ENCODE measurements at regions not wholly inside any gene's neighbourhood (a gene's known extent, or its start where the extent isn't known, plus 50 kb on each side); places are given as distances from the start of the nearest gene placed in this dataset.

- Histone ChIP-seq H3K36me3 (ENCODE audit: insufficient read depth, low read length) (no peaks in the 10 kb centered on the region), H3K4me1 (ENCODE audit: insufficient read depth, low read length) (peaks cover 8% of the 10 kb centered on the region; the same call in 1 of the 2 replicates), H3K9me3 (ENCODE audit: control insufficient read depth, insufficient read depth, low read length) (no peaks in the 10 kb centered on the region), H3K9ac (ENCODE audit: low read depth, low read length) (no peak overlapping the region)
These were observed 651.1 kb upstream of the TBX3 start for GRCh38 chr12:115335048-115335447.

- Histone ChIP-seq H3K9ac (ENCODE audit: low read depth, low read length) (no peak overlapping the region), H3K4me1 (ENCODE audit: insufficient read depth, low read length) (no peaks in the 10 kb centered on the region), H3K36me3 (ENCODE audit: insufficient read depth, low read length) (no peaks in the 10 kb centered on the region), H3K9me3 (ENCODE audit: control insufficient read depth, insufficient read depth, low read length) (no peaks in the 10 kb centered on the region)
These were observed 649.0 kb upstream of the TBX3 start for GRCh38 chr12:115332945-115333344.

GRCh38 chr12:115325858-115326257 is 641.9 kb upstream of the TBX3 start:
- no peaks in the 10 kb centered on the region for H3K9me3 ChIP-seq (ENCODE audit: control insufficient read depth, insufficient read depth, low read length)
- no peaks in the 10 kb centered on the region for H3K4me1 ChIP-seq (ENCODE audit: insufficient read depth, low read length)

GRCh38 chr12:115324949-115325593 is 641.1 kb upstream of the TBX3 start:
- Histone ChIP-seq H3K9ac (ENCODE audit: low read depth, low read length) (no peak overlapping the region), H3K9me3 (ENCODE audit: control insufficient read depth, insufficient read depth, low read length) (no peaks in the 10 kb centered on the region), H3K4me1 (ENCODE audit: insufficient read depth, low read length) (no peaks in the 10 kb centered on the region), H3K36me3 (ENCODE audit: insufficient read depth, low read length) (no peaks in the 10 kb centered on the region)

More at GRCh38 chr12:115325858-115326257, 641.9 kb upstream of the TBX3 start:
- no peak overlapping the region for H3K9ac ChIP-seq (ENCODE audit: low read depth, low read length)
- H3K36me3 ChIP-seq (ENCODE audit: insufficient read depth, low read length) = no peaks in the 10 kb centered on the region

DNA sequence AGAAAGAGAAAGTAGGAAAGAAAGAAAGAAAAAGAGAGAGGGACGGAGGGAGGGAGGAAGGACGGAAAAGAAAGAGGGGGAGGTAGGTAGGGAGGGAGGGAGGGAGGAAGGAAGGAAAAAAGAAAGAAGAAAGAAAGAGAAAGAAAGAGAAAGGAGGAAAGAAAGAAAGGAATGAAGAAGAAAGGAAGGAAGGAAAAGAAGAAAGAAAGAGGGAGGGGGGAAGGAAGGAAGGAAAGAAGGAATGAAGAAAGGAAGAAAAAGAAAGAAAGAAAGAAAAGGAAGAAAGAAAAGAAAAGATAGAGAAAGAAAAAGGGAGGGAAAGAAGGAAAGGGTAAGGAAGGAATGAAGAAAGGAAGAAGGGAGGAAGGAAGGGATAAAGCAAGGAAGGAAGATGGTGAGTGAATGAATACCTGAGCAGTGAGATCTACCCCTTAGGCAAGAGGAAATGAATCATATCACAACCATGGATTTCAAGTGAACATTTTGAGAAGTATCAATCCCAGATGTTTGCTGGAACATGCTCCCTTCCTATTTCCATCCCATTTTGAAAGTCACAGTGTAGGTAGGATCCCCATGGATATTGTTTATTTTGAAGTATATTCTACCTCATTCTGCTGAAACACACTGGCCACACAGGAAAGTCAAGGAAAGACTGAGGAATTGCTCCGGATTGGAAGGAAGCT is 639.4 kb upstream of the TBX3 start:
- no peaks in the 10 kb centered on the region for H3K9me3 ChIP-seq (ENCODE audit: control insufficient read depth, insufficient read depth, low read length)
- no peaks in the 10 kb centered on the region for H3K4me1 ChIP-seq (ENCODE audit: insufficient read depth, low read length)
- H3K9ac ChIP-seq (ENCODE audit: low read depth, low read length) = no peak overlapping the region
- no peaks in the 10 kb centered on the region for H3K36me3 ChIP-seq (ENCODE audit: insufficient read depth, low read length)

GRCh38 chr12:115322275-115322674 is 638.3 kb upstream of the TBX3 start:
- no peaks in the 10 kb centered on the region for H3K36me3 ChIP-seq (ENCODE audit: insufficient read depth, low read length)
- no peaks in the 10 kb centered on the region for H3K9me3 ChIP-seq (ENCODE audit: control insufficient read depth, insufficient read depth, low read length)
- no peaks in the 10 kb centered on the region for H3K4me1 ChIP-seq (ENCODE audit: insufficient read depth, low read length)
- no peak overlapping the region for H3K9ac ChIP-seq (ENCODE audit: low read depth, low read length)

DNA sequence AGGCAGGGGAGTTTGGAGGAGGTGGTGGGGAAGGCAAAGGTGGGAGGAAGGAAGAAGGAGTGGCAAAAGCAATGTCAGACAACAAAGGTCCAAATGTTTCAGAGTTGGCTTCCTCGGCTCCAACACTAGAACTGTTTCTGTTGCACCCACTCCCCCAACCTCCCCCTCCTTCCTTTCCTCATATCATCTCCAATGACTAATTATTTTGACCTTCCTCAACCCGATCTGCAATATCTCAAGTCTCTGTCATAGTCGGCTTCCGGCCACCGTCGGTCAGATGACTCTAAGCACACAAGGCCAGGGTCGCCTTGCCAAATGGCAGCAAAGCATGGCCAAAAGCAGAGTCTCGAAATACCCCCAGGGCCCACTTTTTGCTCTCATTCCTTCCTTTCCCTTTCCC is 637.0 kb upstream of the TBX3 start:
- H3K9ac ChIP-seq (ENCODE audit: low read depth, low read length) = no peak overlapping the region
- H3K4me1 ChIP-seq (ENCODE audit: insufficient read depth, low read length) = no peaks in the 10 kb centered on the region
- H3K36me3 ChIP-seq (ENCODE audit: insufficient read depth, low read length) = no peaks in the 10 kb centered on the region
- H3K9me3 ChIP-seq (ENCODE audit: control insufficient read depth, insufficient read depth, low read length) = no peaks in the 10 kb centered on the region

GRCh38 chr12:115320451-115320850 is 636.5 kb upstream of the TBX3 start:
- no peaks in the 10 kb centered on the region for H3K4me1 ChIP-seq (ENCODE audit: insufficient read depth, low read length)
- H3K36me3 ChIP-seq (ENCODE audit: insufficient read depth, low read length) = no peaks in the 10 kb centered on the region
- no peaks in the 10 kb centered on the region for H3K9me3 ChIP-seq (ENCODE audit: control insufficient read depth, insufficient read depth, low read length)
- H3K9ac ChIP-seq (ENCODE audit: low read depth, low read length) = no peak overlapping the region

DNA sequence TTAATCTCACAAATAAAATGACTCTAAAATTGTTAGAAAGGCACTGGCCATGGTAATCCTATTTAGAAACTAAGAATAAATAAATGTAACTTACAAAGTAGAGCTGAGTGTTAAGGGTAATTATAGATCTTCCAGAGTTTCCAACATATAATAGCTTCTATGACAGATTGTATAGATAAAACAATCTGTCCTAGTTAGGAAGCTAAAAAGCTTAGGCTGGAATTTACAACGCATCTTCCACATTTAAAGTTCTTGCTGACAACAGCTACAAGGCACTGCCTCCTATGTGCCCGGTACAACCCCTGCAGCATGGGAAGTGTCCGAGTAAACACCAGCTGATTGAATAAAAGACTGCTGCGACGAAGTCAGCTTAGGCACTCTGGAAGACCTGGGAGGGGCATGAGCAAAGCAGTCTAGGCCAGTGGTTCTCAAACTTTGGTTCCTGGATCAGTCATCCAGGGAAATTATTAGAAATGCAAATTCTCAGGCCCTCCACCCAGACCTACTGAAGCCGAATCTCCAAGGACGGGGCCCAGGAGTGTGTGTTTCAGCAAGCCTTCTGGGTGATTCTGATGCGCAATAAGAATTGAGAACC is 635.6 kb upstream of the TBX3 start:
- H3K4me1 ChIP-seq (ENCODE audit: insufficient read depth, low read length) = no peaks in the 10 kb centered on the region
- no peaks in the 10 kb centered on the region for H3K9me3 ChIP-seq (ENCODE audit: control insufficient read depth, insufficient read depth, low read length)

DNA sequence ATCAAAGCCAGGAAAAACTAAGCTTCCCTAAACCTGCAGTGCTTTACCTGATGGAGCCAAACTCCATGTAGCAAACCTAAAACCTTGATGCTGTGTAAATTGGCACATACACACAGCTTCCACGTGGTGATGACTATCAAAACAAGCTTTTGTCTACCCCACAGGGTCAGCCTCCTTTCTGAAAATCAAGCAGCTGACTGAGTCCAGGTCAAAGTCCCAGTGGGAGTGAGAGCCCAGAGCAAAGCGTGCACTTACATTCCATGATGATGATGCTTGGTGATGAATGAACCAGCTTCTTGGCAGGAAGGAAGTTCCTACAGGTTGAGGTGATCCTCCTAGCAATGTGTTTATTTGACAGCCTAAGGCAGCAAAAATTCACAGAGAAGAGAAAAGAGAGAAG is 630.0 kb upstream of the TBX3 start:
- H3K36me3 ChIP-seq (ENCODE audit: insufficient read depth, low read length) = no peaks in the 10 kb centered on the region
- no peaks in the 10 kb centered on the region for H3K9me3 ChIP-seq (ENCODE audit: control insufficient read depth, insufficient read depth, low read length)
- no peaks in the 10 kb centered on the region for H3K4me1 ChIP-seq (ENCODE audit: insufficient read depth, low read length)
- H3K9ac ChIP-seq (ENCODE audit: low read depth, low read length) = no peak overlapping the region

More for the DNA sequence above, 635.6 kb upstream of the TBX3 start:
- H3K36me3 ChIP-seq (ENCODE audit: insufficient read depth, low read length) = no peaks in the 10 kb centered on the region
- H3K9ac ChIP-seq (ENCODE audit: low read depth, low read length) = no peak overlapping the region

GRCh38 chr12:115312901-115313300 is 628.9 kb upstream of the TBX3 start:
- H3K9me3 ChIP-seq (ENCODE audit: control insufficient read depth, insufficient read depth, low read length) = no peaks in the 10 kb centered on the region
- no peak overlapping the region for H3K9ac ChIP-seq (ENCODE audit: low read depth, low read length)
- H3K36me3 ChIP-seq (ENCODE audit: insufficient read depth, low read length) = no peaks in the 10 kb centered on the region
- no peaks in the 10 kb centered on the region for H3K4me1 ChIP-seq (ENCODE audit: insufficient read depth, low read length)

- no peak overlapping the region for H3K9ac ChIP-seq (ENCODE audit: low read depth, low read length)
- no peaks in the 10 kb centered on the region for H3K36me3 ChIP-seq (ENCODE audit: insufficient read depth, low read length)
- no peaks in the 10 kb centered on the region for H3K9me3 ChIP-seq (ENCODE audit: control insufficient read depth, insufficient read depth, low read length)
- H3K4me1 ChIP-seq (ENCODE audit: insufficient read depth, low read length) = no peaks in the 10 kb centered on the region
These were observed 627.9 kb upstream of the TBX3 start for GRCh38 chr12:115311875-115312274.

DNA sequence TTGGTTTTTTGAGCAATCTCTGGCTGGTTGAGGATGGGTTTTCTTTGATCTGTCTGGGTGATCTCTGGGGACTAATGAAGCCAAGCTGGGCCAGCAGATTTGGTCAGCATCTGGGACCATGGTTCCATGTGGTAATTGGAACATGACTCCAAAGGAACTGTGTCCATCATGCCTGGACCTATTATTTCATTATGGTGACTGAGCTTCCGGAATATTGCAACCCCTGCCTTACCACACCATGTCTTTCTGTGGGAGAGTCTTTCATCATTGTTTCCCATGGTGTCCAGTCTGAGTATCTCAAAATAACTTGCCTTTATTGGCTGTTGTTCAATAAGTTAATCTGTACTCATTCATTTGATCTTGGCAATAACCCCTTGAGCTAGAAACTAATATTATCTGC is 624.9 kb upstream of the TBX3 start:
- no peak overlapping the region for H3K9ac ChIP-seq (ENCODE audit: low read depth, low read length)
- H3K36me3 ChIP-seq (ENCODE audit: insufficient read depth, low read length) = no peaks in the 10 kb centered on the region
- H3K9me3 ChIP-seq (ENCODE audit: control insufficient read depth, insufficient read depth, low read length) = no peaks in the 10 kb centered on the region
- no peaks in the 10 kb centered on the region for H3K4me1 ChIP-seq (ENCODE audit: insufficient read depth, low read length)

GRCh38 chr12:115306380-115306779 is 622.4 kb upstream of the TBX3 start:
- no peaks in the 10 kb centered on the region for H3K9me3 ChIP-seq (ENCODE audit: control insufficient read depth, insufficient read depth, low read length)
- no peaks in the 10 kb centered on the region for H3K36me3 ChIP-seq (ENCODE audit: insufficient read depth, low read length)
- H3K4me1 ChIP-seq (ENCODE audit: insufficient read depth, low read length) = no peaks in the 10 kb centered on the region
- H3K9ac ChIP-seq (ENCODE audit: low read depth, low read length) = no peak overlapping the region

DNA sequence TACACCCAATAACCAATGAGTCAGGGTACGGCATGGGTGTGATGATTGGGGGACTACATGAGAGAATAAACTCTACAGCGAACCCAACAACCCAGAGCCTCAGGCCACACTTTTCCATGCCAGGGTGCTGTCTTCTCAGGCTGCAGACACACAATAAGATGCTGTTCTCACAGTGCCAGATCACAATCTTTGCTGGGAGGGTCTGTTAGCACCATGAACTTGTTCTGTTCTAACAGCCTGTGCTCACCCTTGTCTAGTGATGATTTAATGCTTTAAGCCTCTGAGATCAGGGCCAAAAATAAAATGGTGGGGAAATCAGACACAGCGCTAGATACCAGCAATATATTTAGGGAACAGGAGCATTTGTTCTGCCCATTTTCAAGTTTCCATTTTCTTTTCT is 621.9 kb upstream of the TBX3 start:
- H3K9ac ChIP-seq (ENCODE audit: low read depth, low read length) = no peak overlapping the region
- H3K4me1 ChIP-seq (ENCODE audit: insufficient read depth, low read length) = no peaks in the 10 kb centered on the region
- no peaks in the 10 kb centered on the region for H3K9me3 ChIP-seq (ENCODE audit: control insufficient read depth, insufficient read depth, low read length)
- H3K36me3 ChIP-seq (ENCODE audit: insufficient read depth, low read length) = no peaks in the 10 kb centered on the region

All from ES-I3 (cell line).